Skin epidermis (tissue), 12 donors: ENCODE measurements at regions not wholly inside any gene's neighbourhood (a gene's known extent, or its start where the extent isn't known, plus 50 kb on each side); places are given as distances from the start of the nearest gene placed in this dataset.
A peak's percentile ranks its signal among the peaks of the same experiment; 100 is the strongest.

ENCODE experiments used
- H3K27ac ChIP-seq, 21 experiments: fragments of 200-600 bp; sonication (generic) in 11 of 21; one replicate each; pipeline ENCODE4 v1.5.0; 2020; ENCODE audit warnings: mild to moderate bottlenecking in 3 of 21, inconsistent platforms in 2 of 21, moderate library complexity in 2 of 21
- H3K4me3 ChIP-seq, 7 experiments: fragments of 200-600 bp; sonication (generic) in 2 of 7; one replicate each; pipeline ENCODE4 v1.5.0; 2020; ENCODE audit warnings: inconsistent platforms in 2 of 7, mild to moderate bottlenecking in 2 of 7, moderate library complexity in 1 of 7

GRCh38 chr6:14656078-14656521 lies 538.5 kb downstream of the CD83 start:
- Histone ChIP-seq H3K27ac (peak overlapping the region in 2 of 21 experiments; percentile 6 to 37), H3K4me3 (no peak overlapping the region)

GRCh38 chr6:14656649-14657048 lies 539.1 kb downstream of the CD83 start:
- no peak overlapping the region for H3K27ac ChIP-seq
- no peak overlapping the region for H3K4me3 ChIP-seq

- H3K4me3 ChIP-seq = no peak overlapping the region
- no peak overlapping the region for H3K27ac ChIP-seq
These were observed 540.5 kb downstream of the CD83 start for GRCh38 chr6:14658030-14658429.

- no peak overlapping the region for H3K4me3 ChIP-seq
- no peak overlapping the region for H3K27ac ChIP-seq
These were observed 541.5 kb downstream of the CD83 start for GRCh38 chr6:14658886-14659561.

GRCh38 chr6:14659841-14660240 lies 542.3 kb downstream of the CD83 start:
- no peak overlapping the region for H3K27ac ChIP-seq
- no peak overlapping the region for H3K4me3 ChIP-seq

- H3K4me3 ChIP-seq = no peak overlapping the region
- H3K27ac ChIP-seq = peak overlapping the region in 1 of 21 experiments; percentile 26
These were observed 543.4 kb downstream of the CD83 start for GRCh38 chr6:14660806-14661579.

- Histone ChIP-seq H3K27ac (no peak overlapping the region), H3K4me3 (no peak overlapping the region)
These were observed 544.1 kb downstream of the CD83 start for GRCh38 chr6:14661691-14662090.

- H3K4me3 ChIP-seq = no peak overlapping the region
- peak overlapping the region in 1 of 21 experiments; percentile 14 for H3K27ac ChIP-seq
These were observed 546.6 kb downstream of the CD83 start for GRCh38 chr6:14664112-14664601.

- Histone ChIP-seq H3K27ac (peak overlapping the region in 2 of 21 experiments; percentile 7 to 14), H3K4me3 (no peak overlapping the region)
These were observed 547.2 kb downstream of the CD83 start for GRCh38 chr6:14664621-14665315.

- H3K27ac ChIP-seq = no peak overlapping the region
- H3K4me3 ChIP-seq = no peak overlapping the region
These were observed 548.5 kb downstream of the CD83 start for GRCh38 chr6:14665827-14666724.

- Histone ChIP-seq H3K4me3 (no peak overlapping the region), H3K27ac (no peak overlapping the region)
These were observed 553.2 kb downstream of the CD83 start for GRCh38 chr6:14670806-14671205.

- H3K27ac ChIP-seq = no peak overlapping the region
- H3K4me3 ChIP-seq = no peak overlapping the region
These were observed 553.7 kb downstream of the CD83 start for GRCh38 chr6:14671261-14671681.

- Histone ChIP-seq H3K4me3 (no peak overlapping the region), H3K27ac (no peak overlapping the region)
These were observed 554.4 kb downstream of the CD83 start for GRCh38 chr6:14671937-14672336.

GRCh38 chr6:14673201-14673600 lies 555.6 kb downstream of the CD83 start:
- Histone ChIP-seq H3K27ac (no peak overlapping the region), H3K4me3 (no peak overlapping the region)

- Histone ChIP-seq H3K27ac (no peak overlapping the region), H3K4me3 (no peak overlapping the region)
These were observed 556.9 kb downstream of the CD83 start for GRCh38 chr6:14674458-14674857.

GRCh38 chr6:14674867-14675648 lies 557.5 kb downstream of the CD83 start:
- Histone ChIP-seq H3K4me3 (no peak overlapping the region), H3K27ac (no peak overlapping the region)

GRCh38 chr6:14676064-14676463 lies 558.5 kb downstream of the CD83 start:
- H3K4me3 ChIP-seq = no peak overlapping the region

GRCh38 chr6:14676977-14677781 lies 559.6 kb downstream of the CD83 start:
- Histone ChIP-seq H3K4me3 (no peak overlapping the region), H3K27ac (no peak overlapping the region)

More at GRCh38 chr6:14676064-14676463, 558.5 kb downstream of the CD83 start:
- H3K27ac ChIP-seq = no peak overlapping the region
